ENCODE measurements at regions not wholly inside any gene's neighbourhood (a gene's known extent, or its start where the extent isn't known, plus 50 kb on each side); places are given as distances from the start of the nearest gene placed in this dataset.
"Not testable (repeated sequence)": the region's sequence is repeated elsewhere in the genome, so short reads cannot be mapped to it uniquely, and the experiment has no call there.

- not testable (repeated sequence) for DNase-seq (ENCODE audit: extremely low spot score, unreplicated experiment); H3K4me3 Mint-ChIP-seq (ENCODE audit: unreplicated experiment); H3K9me3 Mint-ChIP-seq (ENCODE audit: unreplicated experiment); H3K4me1 Mint-ChIP-seq (ENCODE audit: unreplicated experiment); H3K36me3 Mint-ChIP-seq (ENCODE audit: unreplicated experiment); H3K27me3 Mint-ChIP-seq (ENCODE audit: unreplicated experiment); H3K27ac Mint-ChIP-seq (ENCODE audit: unreplicated experiment)
Observed at GRCh38 chr4:10388146-10388545, 69.1 kb downstream of the ZNF518B start.

- Mint-ChIP-seq H3K36me3 (ENCODE audit: unreplicated experiment) (no peaks in the 10 kb centered on the region), H3K27ac (ENCODE audit: unreplicated experiment) (no peak overlapping the region), H3K4me3 (ENCODE audit: unreplicated experiment) (no peak overlapping the region), H3K9me3 (ENCODE audit: unreplicated experiment) (no peaks in the 10 kb centered on the region), H3K4me1 (ENCODE audit: unreplicated experiment) (no peaks in the 10 kb centered on the region), H3K27me3 (ENCODE audit: unreplicated experiment) (peaks cover 9% of the 10 kb centered on the region)
- DNase-seq (ENCODE audit: extremely low spot score, unreplicated experiment): no peak
- no peak for TF ChIP-seq CTCF (IDR thresholded peaks at IDR 0.05)
Observed at GRCh38 chr4:10385994-10386394, 71.2 kb downstream of the ZNF518B start.

- no peak overlapping the region for H3K4me3 Mint-ChIP-seq (ENCODE audit: unreplicated experiment)
- DNase-seq (ENCODE audit: extremely low spot score, unreplicated experiment): peak; percentile 36
- H3K27me3 Mint-ChIP-seq (ENCODE audit: unreplicated experiment): peaks cover under 1% of the 10 kb centered on the region
- H3K36me3 Mint-ChIP-seq (ENCODE audit: unreplicated experiment): no peaks in the 10 kb centered on the region
- H3K9me3 Mint-ChIP-seq (ENCODE audit: unreplicated experiment): no peaks in the 10 kb centered on the region
- H3K27ac Mint-ChIP-seq (ENCODE audit: unreplicated experiment): no peak overlapping the region
- no peaks in the 10 kb centered on the region for H3K4me1 Mint-ChIP-seq (ENCODE audit: unreplicated experiment)
- TF ChIP-seq CTCF (IDR thresholded peaks at IDR 0.05): no peak
Observed at GRCh38 chr4:10384974-10385373, 72.3 kb downstream of the ZNF518B start.

GRCh38 chr4:10383417-10383816, 73.8 kb downstream of the ZNF518B start:
- DNase-seq (ENCODE audit: extremely low spot score, unreplicated experiment): no peak
- H3K4me1 Mint-ChIP-seq (ENCODE audit: unreplicated experiment): no peaks in the 10 kb centered on the region
- H3K27me3 Mint-ChIP-seq (ENCODE audit: unreplicated experiment): no peaks in the 10 kb centered on the region
- no peaks in the 10 kb centered on the region for H3K36me3 Mint-ChIP-seq (ENCODE audit: unreplicated experiment)
- H3K9me3 Mint-ChIP-seq (ENCODE audit: unreplicated experiment): no peaks in the 10 kb centered on the region
- no peak overlapping the region for H3K27ac Mint-ChIP-seq (ENCODE audit: unreplicated experiment)
- H3K4me3 Mint-ChIP-seq (ENCODE audit: unreplicated experiment): no peak overlapping the region
- TF ChIP-seq CTCF (IDR thresholded peaks at IDR 0.05): no peak

- not testable (repeated sequence) for H3K4me1 Mint-ChIP-seq (ENCODE audit: unreplicated experiment); H3K36me3 Mint-ChIP-seq (ENCODE audit: unreplicated experiment); H3K4me3 Mint-ChIP-seq (ENCODE audit: unreplicated experiment); H3K9me3 Mint-ChIP-seq (ENCODE audit: unreplicated experiment); DNase-seq (ENCODE audit: extremely low spot score, unreplicated experiment); H3K27me3 Mint-ChIP-seq (ENCODE audit: unreplicated experiment); H3K27ac Mint-ChIP-seq (ENCODE audit: unreplicated experiment)
Observed at GRCh38 chr4:10382171-10382570, 75.1 kb downstream of the ZNF518B start.

- no peaks in the 10 kb centered on the region for H3K27me3 Mint-ChIP-seq (ENCODE audit: unreplicated experiment)
- H3K9me3 Mint-ChIP-seq (ENCODE audit: unreplicated experiment): no peaks in the 10 kb centered on the region
- no peaks in the 10 kb centered on the region for H3K4me1 Mint-ChIP-seq (ENCODE audit: unreplicated experiment)
- H3K4me3 Mint-ChIP-seq (ENCODE audit: unreplicated experiment): no peak overlapping the region
- no peak for TF ChIP-seq CTCF (IDR thresholded peaks at IDR 0.05)
- no peak overlapping the region for H3K27ac Mint-ChIP-seq (ENCODE audit: unreplicated experiment)
- no peaks in the 10 kb centered on the region for H3K36me3 Mint-ChIP-seq (ENCODE audit: unreplicated experiment)
- DNase-seq (ENCODE audit: extremely low spot score, unreplicated experiment): no peak
Observed at GRCh38 chr4:10381146-10381545, 76.1 kb downstream of the ZNF518B start.
